ENCODE measurements at regions not wholly inside any gene's neighbourhood (a gene's known extent, or its start where the extent isn't known, plus 50 kb on each side); places are given as distances from the start of the nearest gene placed in this dataset.
"Not testable (repeated sequence)": the region's sequence is repeated elsewhere in the genome, so short reads cannot be mapped to it uniquely, and the experiment has no call there.

GRCh38 chr12:119931402-119931801, 54.3 kb upstream of the CIT start:
- H3K4me3 Mint-ChIP-seq = no peak overlapping the region
- no peaks in the 10 kb centered on the region for H3K4me1 Mint-ChIP-seq (ENCODE audit: low read depth)
- H3K27me3 Mint-ChIP-seq (ENCODE audit: low read depth) = peaks cover 7% of the 10 kb centered on the region
- no peaks in the 10 kb centered on the region for H3K9me3 Mint-ChIP-seq (ENCODE audit: insufficient read depth)
- H3K36me3 Mint-ChIP-seq (ENCODE audit: low read depth) = no peaks in the 10 kb centered on the region
- DNase-seq (no peak), ATAC-seq (no peak)
- no peak overlapping the region for H3K27ac Mint-ChIP-seq
- ChIA-PET CTCF (no interaction called here), POLR2A (no interaction called here)

- Mint-ChIP-seq H3K27me3 (ENCODE audit: low read depth) (peaks cover 9% of the 10 kb centered on the region), H3K9me3 (ENCODE audit: insufficient read depth) (no peaks in the 10 kb centered on the region), H3K36me3 (ENCODE audit: low read depth) (no peaks in the 10 kb centered on the region), H3K27ac (no peak overlapping the region), H3K4me1 (ENCODE audit: low read depth) (no peaks in the 10 kb centered on the region), H3K4me3 (no peak overlapping the region)
- ChIA-PET CTCF (no interaction called here), POLR2A (no interaction called here)
- DNase-seq (no peak), ATAC-seq (no peak)
These were observed 55.8 kb upstream of the CIT start for GRCh38 chr12:119932921-119933320.

GRCh38 chr12:119934780-119935179, 54.3 kb upstream of the BICDL1 start:
- ChIA-PET POLR2A (interaction anchor here (0.5 to 1.2 kb wide), 2 partner anchors 9 to 185 kb away, joined by 3 read pairs; no protein-coding TSS in a partner anchor), CTCF (interaction anchor here (0.5 kb wide), 1 partner anchor 235 kb away, joined by 3 read pairs; no protein-coding TSS in a partner anchor)
- not testable (repeated sequence) for H3K4me1 Mint-ChIP-seq (ENCODE audit: low read depth)

GRCh38 chr12:119936705-119937311, 52.2 kb upstream of the BICDL1 start:
- Mint-ChIP-seq H3K4me1 (ENCODE audit: low read depth) (no peaks in the 10 kb centered on the region), H3K9me3 (ENCODE audit: insufficient read depth) (no peaks in the 10 kb centered on the region), H3K4me3 (no peak overlapping the region), H3K27me3 (ENCODE audit: low read depth) (peaks cover 12% of the 10 kb centered on the region), H3K27ac (no peak overlapping the region), H3K36me3 (ENCODE audit: low read depth) (no peaks in the 10 kb centered on the region)
- ATAC-seq = no peak
- CTCF ChIA-PET = interaction anchor here (1.4 kb wide), 1 partner anchor 150 kb away, joined by 5 read pairs; no protein-coding TSS in a partner anchor
- DNase-seq = no peak
- POLR2A ChIA-PET = interaction anchor here (0.6 kb wide), 1 partner anchor 71 kb away, joined by 3 read pairs; no protein-coding TSS in a partner anchor

More at GRCh38 chr12:119934780-119935179, 54.3 kb upstream of the BICDL1 start:
- H3K27ac Mint-ChIP-seq; H3K27me3 Mint-ChIP-seq (ENCODE audit: low read depth); ATAC-seq; DNase-seq; H3K4me3 Mint-ChIP-seq; H3K36me3 Mint-ChIP-seq (ENCODE audit: low read depth); H3K9me3 Mint-ChIP-seq (ENCODE audit: insufficient read depth): not testable (repeated sequence)

GRCh38 chr12:119938049-119938667, 50.9 kb upstream of the BICDL1 start:
- H3K27me3 Mint-ChIP-seq (ENCODE audit: low read depth) = peaks cover 8% of the 10 kb centered on the region
- POLR2A ChIA-PET = no interaction called here
- CTCF ChIA-PET = interaction anchor here (1.4 kb wide), 1 partner anchor 149 kb away, joined by 4 read pairs; no protein-coding TSS in a partner anchor
- peak; percentile 81 for ATAC-seq
- H3K9me3 Mint-ChIP-seq (ENCODE audit: insufficient read depth) = no peaks in the 10 kb centered on the region
- DNase-seq = peak; percentile 78
- H3K36me3 Mint-ChIP-seq (ENCODE audit: low read depth) = no peaks in the 10 kb centered on the region
- H3K4me1 Mint-ChIP-seq (ENCODE audit: low read depth) = no peaks in the 10 kb centered on the region
- no peak overlapping the region for H3K27ac Mint-ChIP-seq
- no peak overlapping the region for H3K4me3 Mint-ChIP-seq
